Type B pancreatic cell (in vitro differentiated cells): ENCODE measurements at regions not wholly inside any gene's neighbourhood (a gene's known extent, or its start where the extent isn't known, plus 50 kb on each side); places are given as distances from the start of the nearest gene placed in this dataset.

Experiments
- DNase-seq: peaks from one replicate; pipeline ENCODE4 v3.0.0; 2021; ENCODE audit warnings: mixed read lengths; ENCODE audit not compliant: unreplicated experiment; ENCODE audit errors: extremely low spot score
- H3K27ac Mint-ChIP-seq: 2 replicates; pipeline ENCODE4 v1.8.0; 2021; ENCODE audit warnings: mild to moderate bottlenecking, mixed read lengths
- H3K27me3 Mint-ChIP-seq: 2 replicates; pipeline ENCODE4 v1.8.0; 2021; ENCODE audit warnings: mixed read lengths
- H3K36me3 Mint-ChIP-seq: 2 replicates; pipeline ENCODE4 v1.8.0; 2021; ENCODE audit warnings: mixed read lengths
- H3K4me1 Mint-ChIP-seq: one replicate; pipeline ENCODE4 v1.8.0; 2021; ENCODE audit warnings: mixed read lengths; ENCODE audit not compliant: unreplicated experiment
- H3K4me3 Mint-ChIP-seq: 2 replicates; pipeline ENCODE4 v1.8.0; 2021; ENCODE audit warnings: mild to moderate bottlenecking, mixed read lengths
- H3K9me3 Mint-ChIP-seq: 2 replicates; pipeline ENCODE4 v1.8.0; 2021; ENCODE audit warnings: mixed read lengths
- CTCF ChIP-seq: fragments of 200-600 bp; sonication (generic); conservative IDR thresholded peaks from 2 replicates; pipeline ENCODE4 v1.5.0; 2021; ENCODE audit warnings: antibody characterized with exemption, mild to moderate bottlenecking

DNA sequence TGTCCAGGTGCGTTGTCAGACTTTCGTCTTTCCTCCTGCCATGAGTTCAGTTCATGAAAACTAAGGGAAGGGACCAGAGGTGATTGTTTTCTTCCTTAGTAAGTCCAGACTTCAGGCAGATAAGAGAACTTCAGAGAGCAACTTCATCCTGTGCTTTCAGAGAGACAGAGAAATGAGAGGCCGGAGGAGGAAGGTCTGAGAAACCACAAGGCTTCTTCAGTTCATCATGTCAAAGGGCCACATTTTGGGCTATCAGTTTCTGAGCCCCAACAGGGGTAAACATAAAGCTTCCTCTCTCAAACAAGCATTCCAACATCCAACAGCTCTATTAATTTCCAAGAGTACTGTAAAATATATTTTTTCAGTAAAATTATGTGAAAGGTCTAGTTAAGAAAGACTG lies 668.4 kb upstream of the NRP1 start:
- H3K4me3 Mint-ChIP-seq, result no peak overlapping the region
- no peak overlapping the region for H3K27ac Mint-ChIP-seq
- H3K36me3 Mint-ChIP-seq, result no peaks in the 10 kb centered on the region
- no peak for DNase-seq
- H3K27me3 Mint-ChIP-seq, result peaks cover 11% of the 10 kb centered on the region
- no peak for TF ChIP-seq CTCF
- peaks cover 8% of the 10 kb centered on the region for H3K4me1 Mint-ChIP-seq
- H3K9me3 Mint-ChIP-seq, result peaks cover 3% of the 10 kb centered on the region

DNA sequence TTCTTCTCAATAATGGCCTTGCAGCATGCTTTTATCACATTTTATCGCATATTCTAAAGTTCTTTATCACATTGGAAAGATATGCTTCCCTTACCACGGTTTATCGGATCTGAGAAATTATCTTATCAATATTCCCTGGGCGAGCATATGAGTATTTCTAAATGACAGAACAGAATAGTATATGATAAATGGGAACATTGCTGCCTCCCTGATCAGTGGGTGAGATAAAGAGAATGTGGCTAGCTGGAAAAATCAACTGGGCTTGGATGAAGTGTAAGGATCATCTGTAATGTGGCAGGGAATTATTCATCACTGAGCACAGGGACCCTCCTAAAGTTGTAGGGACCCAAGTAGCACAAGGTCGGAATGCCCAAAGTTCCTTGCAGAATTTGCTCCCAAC lies 667.4 kb upstream of the NRP1 start:
- H3K27ac Mint-ChIP-seq, result no peak overlapping the region
- peaks cover 8% of the 10 kb centered on the region for H3K4me1 Mint-ChIP-seq
- no peaks in the 10 kb centered on the region for H3K36me3 Mint-ChIP-seq
- H3K9me3 Mint-ChIP-seq, result peaks cover 3% of the 10 kb centered on the region
- H3K27me3 Mint-ChIP-seq, result peaks cover 11% of the 10 kb centered on the region
- TF ChIP-seq CTCF, result no peak
- no peak overlapping the region for H3K4me3 Mint-ChIP-seq
- DNase-seq, result no peak

DNA sequence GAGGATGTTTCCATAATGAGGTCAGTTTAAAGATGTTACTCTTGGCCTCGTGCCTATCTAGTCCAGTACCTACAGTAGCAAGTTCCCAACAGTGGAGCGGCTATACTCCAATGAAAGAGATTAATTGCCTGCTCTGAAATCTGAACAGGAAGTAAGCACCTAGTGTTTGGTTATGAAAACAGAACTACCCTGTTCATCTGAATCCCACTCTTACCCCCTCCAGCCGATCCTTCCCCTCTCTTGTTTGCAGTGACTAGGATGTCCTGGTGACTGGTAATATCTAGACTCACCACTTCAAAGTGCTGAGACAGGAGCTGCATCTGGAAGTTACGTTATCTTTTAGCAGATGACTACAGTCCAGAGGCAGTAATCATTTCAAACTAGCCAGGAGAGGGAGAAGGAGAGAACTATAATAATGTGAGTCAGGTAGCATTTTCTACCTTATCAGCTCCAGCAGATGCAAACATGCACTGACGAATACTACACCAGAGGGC lies 666.7 kb upstream of the NRP1 start:
- TF ChIP-seq CTCF, result no peak
- Mint-ChIP-seq H3K36me3 (peaks cover 4% of the 10 kb centered on the region), H3K4me1 (peaks cover 8% of the 10 kb centered on the region), H3K4me3 (no peak overlapping the region), H3K9me3 (peaks cover 3% of the 10 kb centered on the region), H3K27me3 (peaks cover 14% of the 10 kb centered on the region), H3K27ac (no peak overlapping the region)
- no peak for DNase-seq

- H3K27ac Mint-ChIP-seq, result no peak overlapping the region
- no peaks in the 10 kb centered on the region for H3K4me1 Mint-ChIP-seq
- DNase-seq, result no peak
- H3K4me3 Mint-ChIP-seq, result no peak overlapping the region
- peaks cover 9% of the 10 kb centered on the region for H3K27me3 Mint-ChIP-seq
- H3K9me3 Mint-ChIP-seq, result peaks cover 7% of the 10 kb centered on the region
- peaks cover 4% of the 10 kb centered on the region for H3K36me3 Mint-ChIP-seq
- no peak for TF ChIP-seq CTCF
Observed at GRCh38 chr10:33993917-33994316, 659.5 kb upstream of the NRP1 start.

GRCh38 chr10:33991924-33992323 lies 657.5 kb upstream of the NRP1 start:
- DNase-seq, result no peak
- no peak overlapping the region for H3K4me3 Mint-ChIP-seq
- H3K27ac Mint-ChIP-seq, result no peak overlapping the region
- H3K9me3 Mint-ChIP-seq, result peaks cover 14% of the 10 kb centered on the region
- no peaks in the 10 kb centered on the region for H3K4me1 Mint-ChIP-seq
- H3K27me3 Mint-ChIP-seq, result peaks cover 9% of the 10 kb centered on the region
- no peak for TF ChIP-seq CTCF
- peaks cover 4% of the 10 kb centered on the region for H3K36me3 Mint-ChIP-seq

DNA sequence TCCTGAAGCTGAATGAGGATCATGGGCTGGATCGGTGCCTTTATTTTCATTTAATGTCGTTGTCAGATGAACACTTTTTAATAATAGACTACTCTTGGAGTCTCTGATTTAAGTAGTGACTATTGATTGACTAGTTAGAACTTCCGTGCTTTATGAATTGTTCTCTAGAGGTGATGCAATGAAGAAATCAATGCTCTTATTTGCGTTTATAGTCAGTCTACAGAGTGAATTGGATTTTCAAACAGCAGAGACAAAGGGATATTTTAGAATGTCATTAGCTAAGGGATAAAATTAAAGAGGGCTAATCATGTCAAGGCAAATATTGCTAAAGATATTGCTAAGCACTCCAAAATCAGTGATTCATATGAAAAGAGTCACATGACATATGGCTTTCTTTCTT lies 652.0 kb upstream of the NRP1 start:
- Mint-ChIP-seq H3K9me3 (peaks cover 20% of the 10 kb centered on the region), H3K4me3 (no peak overlapping the region), H3K27ac (no peak overlapping the region), H3K4me1 (peaks cover 5% of the 10 kb centered on the region), H3K27me3 (peaks cover 11% of the 10 kb centered on the region), H3K36me3 (no peaks in the 10 kb centered on the region)
- TF ChIP-seq CTCF, result no peak
- DNase-seq, result no peak
